ENCODE measurements at regions not wholly inside any gene's neighbourhood (a gene's known extent, or its start where the extent isn't known, plus 50 kb on each side); places are given as distances from the start of the nearest gene placed in this dataset.

- Histone ChIP-seq H3K9me3 (ENCODE audit: insufficient read depth, low read depth, low read length) (no peaks in the 10 kb centered on the region), H3K4me1 (ENCODE audit: insufficient read depth, low read length, poor library complexity, severe bottlenecking) (no peaks in the 10 kb centered on the region), H3K79me2 (ENCODE audit: insufficient read depth, low read length) (no peaks in the 10 kb centered on the region), H3K9ac (ENCODE audit: low read depth, low read length, poor library complexity, severe bottlenecking) (no peak overlapping the region), H3F3A (ENCODE audit: low read depth) (no peaks in the 10 kb centered on the region), H3K4me2 (ENCODE audit: low read depth, low read length, poor library complexity, severe bottlenecking) (no peak overlapping the region), H3K27me3 (ENCODE audit: insufficient read depth, low read length, poor library complexity, severe bottlenecking) (no peaks in the 10 kb centered on the region), H3K9me2 (replicated peaks; ENCODE audit: low read depth, low read length) (no peaks in the 10 kb centered on the region), H3K36me3 (ENCODE audit: insufficient read depth, low read length) (no peaks in the 10 kb centered on the region), H2AFZ (ENCODE audit: low read length) (no peak overlapping the region), H4K20me1 (ENCODE audit: insufficient read depth, low read length, poor library complexity, severe bottlenecking) (no peaks in the 10 kb centered on the region), H3K4me3 (ENCODE audit: low read length, poor library complexity, severe bottlenecking) (no peak overlapping the region)
- no peak for TF ChIP-seq EZH2phosphoT487 (IDR thresholded peaks at IDR 0.05; ENCODE audit: borderline replicate concordance)
- TF ChIP-seq, protein P1, sequence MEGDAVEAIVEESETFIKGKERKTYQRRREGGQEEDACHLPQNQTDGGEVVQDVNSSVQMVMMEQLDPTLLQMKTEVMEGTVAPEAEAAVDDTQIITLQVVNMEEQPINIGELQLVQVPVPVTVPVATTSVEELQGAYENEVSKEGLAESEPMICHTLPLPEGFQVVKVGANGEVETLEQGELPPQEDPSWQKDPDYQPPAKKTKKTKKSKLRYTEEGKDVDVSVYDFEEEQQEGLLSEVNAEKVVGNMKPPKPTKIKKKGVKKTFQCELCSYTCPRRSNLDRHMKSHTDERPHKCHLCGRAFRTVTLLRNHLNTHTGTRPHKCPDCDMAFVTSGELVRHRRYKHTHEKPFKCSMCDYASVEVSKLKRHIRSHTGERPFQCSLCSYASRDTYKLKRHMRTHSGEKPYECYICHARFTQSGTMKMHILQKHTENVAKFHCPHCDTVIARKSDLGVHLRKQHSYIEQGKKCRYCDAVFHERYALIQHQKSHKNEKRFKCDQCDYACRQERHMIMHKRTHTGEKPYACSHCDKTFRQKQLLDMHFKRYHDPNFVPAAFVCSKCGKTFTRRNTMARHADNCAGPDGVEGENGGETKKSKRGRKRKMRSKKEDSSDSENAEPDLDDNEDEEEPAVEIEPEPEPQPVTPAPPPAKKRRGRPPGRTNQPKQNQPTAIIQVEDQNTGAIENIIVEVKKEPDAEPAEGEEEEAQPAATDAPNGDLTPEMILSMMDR (conservative IDR thresholded peaks at IDR 0.05; ENCODE audit: low read length), result no peak
Measured at GRCh38 chr11:119936426-119936825, 201.5 kb downstream of the TRIM29 start.

DNA sequence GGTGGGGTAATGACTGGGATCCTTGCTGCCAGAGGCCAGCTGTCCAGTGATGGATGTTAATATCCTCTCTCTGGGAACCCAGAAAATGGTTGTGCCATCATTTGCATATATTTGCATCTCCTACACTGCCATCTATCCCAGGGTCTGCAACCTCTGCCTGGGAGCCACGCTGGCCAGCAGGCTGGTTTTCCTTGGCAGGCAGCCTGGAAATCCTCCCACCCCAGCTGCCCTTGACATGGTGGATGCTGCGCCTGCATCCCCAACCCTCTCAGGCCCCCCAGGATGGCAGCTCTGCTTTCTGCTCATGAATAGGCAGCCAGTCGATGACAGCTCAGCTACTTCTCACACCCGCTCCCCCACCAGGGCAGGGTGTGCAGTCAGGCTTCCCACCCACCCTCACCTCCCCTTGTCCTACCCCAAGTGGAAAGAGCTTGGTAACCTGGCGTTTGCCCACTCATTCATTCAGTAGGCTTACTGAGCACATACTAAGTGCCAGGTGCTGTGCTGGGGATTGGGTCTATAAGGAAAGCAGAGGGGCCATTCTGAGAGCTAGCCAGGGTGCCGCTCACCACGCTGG, 202.5 kb downstream of the TRIM29 start:
- H3K9me2 ChIP-seq (replicated peaks; ENCODE audit: low read depth, low read length), result no peaks in the 10 kb centered on the region
- H3K4me1 ChIP-seq (ENCODE audit: insufficient read depth, low read length, poor library complexity, severe bottlenecking), result no peaks in the 10 kb centered on the region
- TF ChIP-seq, protein P1 (conservative IDR thresholded peaks at IDR 0.05; ENCODE audit: low read length), result no peak
- TF ChIP-seq EZH2phosphoT487 (IDR thresholded peaks at IDR 0.05; ENCODE audit: borderline replicate concordance), result no peak
- H4K20me1 ChIP-seq (ENCODE audit: insufficient read depth, low read length, poor library complexity, severe bottlenecking), result no peaks in the 10 kb centered on the region
- no peak overlapping the region for H2AFZ ChIP-seq (ENCODE audit: low read length)
- no peaks in the 10 kb centered on the region for H3K9me3 ChIP-seq (ENCODE audit: insufficient read depth, low read depth, low read length)
- no peaks in the 10 kb centered on the region for H3F3A ChIP-seq (ENCODE audit: low read depth)
- no peak overlapping the region for H3K4me3 ChIP-seq (ENCODE audit: low read length, poor library complexity, severe bottlenecking)
- no peaks in the 10 kb centered on the region for H3K79me2 ChIP-seq (ENCODE audit: insufficient read depth, low read length)
- H3K36me3 ChIP-seq (ENCODE audit: insufficient read depth, low read length), result no peaks in the 10 kb centered on the region
- H3K4me2 ChIP-seq (ENCODE audit: low read depth, low read length, poor library complexity, severe bottlenecking), result no peak overlapping the region
- no peak overlapping the region for H3K9ac ChIP-seq (ENCODE audit: low read depth, low read length, poor library complexity, severe bottlenecking)
- H3K27me3 ChIP-seq (ENCODE audit: insufficient read depth, low read length, poor library complexity, severe bottlenecking), result no peaks in the 10 kb centered on the region

GRCh38 chr11:119934866-119935265, 203.0 kb downstream of the TRIM29 start:
- Histone ChIP-seq H3K9me3 (ENCODE audit: insufficient read depth, low read depth, low read length) (no peaks in the 10 kb centered on the region), H3K4me1 (ENCODE audit: insufficient read depth, low read length, poor library complexity, severe bottlenecking) (no peaks in the 10 kb centered on the region), H4K20me1 (ENCODE audit: insufficient read depth, low read length, poor library complexity, severe bottlenecking) (no peaks in the 10 kb centered on the region), H3K9me2 (replicated peaks; ENCODE audit: low read depth, low read length) (no peaks in the 10 kb centered on the region), H3K9ac (ENCODE audit: low read depth, low read length, poor library complexity, severe bottlenecking) (no peak overlapping the region), H2AFZ (ENCODE audit: low read length) (no peak overlapping the region), H3K27me3 (ENCODE audit: insufficient read depth, low read length, poor library complexity, severe bottlenecking) (no peaks in the 10 kb centered on the region), H3F3A (ENCODE audit: low read depth) (no peaks in the 10 kb centered on the region), H3K36me3 (ENCODE audit: insufficient read depth, low read length) (no peaks in the 10 kb centered on the region), H3K4me2 (ENCODE audit: low read depth, low read length, poor library complexity, severe bottlenecking) (no peak overlapping the region), H3K4me3 (ENCODE audit: low read length, poor library complexity, severe bottlenecking) (no peak overlapping the region), H3K79me2 (ENCODE audit: insufficient read depth, low read length) (no peaks in the 10 kb centered on the region)
- no peak for TF ChIP-seq EZH2phosphoT487 (IDR thresholded peaks at IDR 0.05; ENCODE audit: borderline replicate concordance)
- TF ChIP-seq, protein P1 (conservative IDR thresholded peaks at IDR 0.05; ENCODE audit: low read length), result no peak

Measured in Loucy (cell line).